HG03571 (cell line): ENCODE measurements at regions not wholly inside any gene's neighbourhood (a gene's known extent, or its start where the extent isn't known, plus 50 kb on each side); places are given as distances from the start of the nearest gene placed in this dataset.

ENCODE experiments used
- ATAC-seq: cut with Tn5 transposase; IDR thresholded peaks from one replicate; pipeline ENCODE4 v1.9.1; 2021; ENCODE audit not compliant: unreplicated experiment

GRCh38 chr16:51691109-51691508, 540.0 kb upstream of the SALL1 start:
- no peak for ATAC-seq

DNA sequence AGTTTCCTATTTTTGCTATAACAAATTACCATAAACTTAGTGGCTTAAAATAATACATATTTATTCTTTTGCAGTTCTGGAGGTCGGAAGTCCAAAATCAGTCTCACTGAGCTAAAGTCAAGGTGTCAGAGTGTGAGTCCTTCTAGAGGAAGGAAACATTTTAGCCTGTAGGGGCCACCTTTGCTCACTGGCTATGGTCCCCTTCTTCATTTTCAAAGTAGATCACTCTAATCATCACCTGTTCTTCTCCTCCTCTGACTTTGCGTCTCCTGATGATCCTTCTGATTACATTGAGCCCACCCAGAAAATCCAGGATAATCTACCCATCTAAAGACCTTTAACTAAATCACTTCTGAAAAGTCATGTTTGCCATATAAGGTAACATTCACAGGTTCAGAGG, 534.4 kb upstream of the SALL1 start:
- ATAC-seq = no peak

DNA sequence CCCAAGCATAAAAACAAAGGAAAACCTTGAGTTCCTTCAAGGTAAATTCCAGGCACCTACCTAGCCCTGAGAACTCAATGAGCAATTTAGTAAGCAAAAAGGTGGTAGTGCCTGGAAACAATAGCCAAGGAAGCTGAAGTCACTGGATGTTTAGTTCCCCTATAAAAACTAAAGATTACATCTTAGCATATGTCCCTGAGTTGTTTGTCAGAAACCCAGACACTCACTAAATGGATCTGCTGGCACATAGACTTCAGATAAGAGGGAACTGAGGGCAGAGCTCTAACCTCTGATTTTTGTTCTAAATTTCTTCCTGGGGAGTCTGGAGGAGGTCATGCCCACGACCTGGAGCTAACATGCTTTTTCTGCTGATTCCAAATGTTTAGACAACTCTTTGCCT, 532.8 kb upstream of the SALL1 start:
- ATAC-seq = no peak

GRCh38 chr16:51682905-51683304, 531.8 kb upstream of the SALL1 start:
- no peak for ATAC-seq

DNA sequence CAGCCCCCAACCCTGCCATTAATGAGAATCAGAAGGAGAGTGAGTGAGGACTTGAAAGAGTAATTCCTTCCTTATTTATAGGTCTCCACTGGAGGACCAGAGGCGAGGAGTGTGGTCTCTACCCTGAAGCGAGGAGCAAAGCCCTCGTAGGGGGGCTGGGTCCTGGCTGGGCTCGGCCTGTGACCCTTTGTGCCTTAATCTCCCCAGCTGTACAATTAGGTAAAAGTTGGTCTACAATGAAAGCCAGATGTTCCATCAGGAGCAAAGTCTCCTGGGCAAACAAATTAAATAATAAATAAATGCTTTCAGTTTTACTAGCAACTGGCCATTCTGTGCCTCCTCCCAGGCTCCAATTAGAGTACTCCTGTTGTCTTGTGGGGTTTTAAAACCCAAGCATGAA, 523.5 kb upstream of the SALL1 start:
- ATAC-seq = no peak

DNA sequence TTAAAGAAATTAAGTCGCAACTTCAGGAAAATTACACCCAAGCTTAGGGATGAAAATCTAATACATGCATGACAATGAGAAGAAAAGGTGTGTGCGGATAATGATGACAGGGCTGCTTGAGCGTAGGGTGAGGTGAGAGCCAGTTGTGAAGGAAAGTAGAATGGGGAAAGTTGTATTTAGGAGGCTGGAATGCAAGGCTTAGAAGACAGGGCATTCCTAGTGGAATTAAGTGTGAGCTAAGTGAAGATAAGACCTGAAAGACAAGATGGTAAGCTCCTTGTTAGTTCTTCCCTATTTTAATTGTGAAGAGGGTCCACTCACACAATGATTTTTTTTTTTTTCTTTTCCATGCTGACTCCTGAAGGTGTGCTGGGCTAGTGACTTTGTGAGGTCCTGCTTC, 519.5 kb upstream of the SALL1 start:
- no peak for ATAC-seq

DNA sequence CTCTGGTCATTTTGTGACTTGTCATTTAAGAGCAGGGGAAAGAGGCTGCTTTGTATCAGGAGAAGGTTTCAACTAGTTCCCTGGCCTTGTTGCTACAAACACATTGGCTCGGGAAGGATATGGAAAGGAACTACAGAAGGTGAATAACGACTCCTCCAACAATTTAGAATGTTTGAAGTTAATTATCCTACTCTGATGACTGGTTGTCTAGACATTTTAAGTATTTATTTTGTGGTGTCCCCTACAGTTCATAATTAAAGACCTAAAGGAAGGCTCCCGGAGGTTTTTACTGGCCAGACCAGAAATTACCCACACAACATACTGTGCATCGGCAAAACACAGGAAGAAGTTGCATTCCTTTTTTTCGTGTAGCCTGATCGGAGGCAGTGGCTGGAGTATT, 515.8 kb upstream of the SALL1 start:
- ATAC-seq = no peak

DNA sequence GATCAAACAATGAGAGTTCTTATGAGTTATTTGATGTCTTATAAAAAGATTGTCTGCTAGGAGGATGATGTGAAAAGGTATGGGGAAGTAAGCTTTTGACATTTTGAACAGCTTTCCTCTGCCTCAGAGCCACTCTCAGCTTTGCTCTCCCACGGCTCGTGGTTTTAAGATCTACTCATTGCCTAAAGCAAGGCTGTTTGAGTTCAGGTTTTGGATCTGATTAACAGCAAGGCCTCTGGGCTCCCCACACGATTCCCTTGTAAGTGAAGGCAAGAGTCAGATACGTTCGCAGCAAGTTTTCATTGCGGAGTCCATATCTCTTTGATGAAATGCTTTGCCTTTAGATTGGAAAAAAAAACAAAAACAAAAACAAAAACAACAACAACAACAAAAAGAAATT, 515.0 kb upstream of the SALL1 start:
- no peak for ATAC-seq

- ATAC-seq = no peak
Measured at GRCh38 chr16:51665436-51665998, 514.4 kb upstream of the SALL1 start.

GRCh38 chr16:51658531-51658930, 507.5 kb upstream of the SALL1 start:
- no peak for ATAC-seq

GRCh38 chr16:51657848-51658247, 506.8 kb upstream of the SALL1 start:
- no peak for ATAC-seq

DNA sequence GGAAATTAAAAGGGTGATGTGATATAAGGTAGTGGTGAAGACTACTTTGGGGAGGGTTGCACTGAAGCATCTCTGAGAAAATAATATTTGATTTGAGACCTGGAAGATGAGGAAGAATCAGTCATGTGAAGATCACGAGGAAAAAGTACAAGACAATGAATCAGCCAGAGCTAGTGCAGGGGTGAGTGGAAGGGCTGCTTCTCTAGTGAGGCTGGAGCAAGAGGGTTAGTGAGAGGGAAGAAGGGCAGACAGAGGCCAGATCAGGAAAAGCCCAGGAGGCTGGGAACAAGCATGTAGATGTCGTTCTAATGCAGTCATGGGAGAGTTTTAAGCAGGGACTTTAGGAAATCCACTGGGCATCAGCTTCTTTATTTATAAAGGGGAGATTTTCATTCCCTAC, 504.2 kb upstream of the SALL1 start:
- ATAC-seq = no peak

DNA sequence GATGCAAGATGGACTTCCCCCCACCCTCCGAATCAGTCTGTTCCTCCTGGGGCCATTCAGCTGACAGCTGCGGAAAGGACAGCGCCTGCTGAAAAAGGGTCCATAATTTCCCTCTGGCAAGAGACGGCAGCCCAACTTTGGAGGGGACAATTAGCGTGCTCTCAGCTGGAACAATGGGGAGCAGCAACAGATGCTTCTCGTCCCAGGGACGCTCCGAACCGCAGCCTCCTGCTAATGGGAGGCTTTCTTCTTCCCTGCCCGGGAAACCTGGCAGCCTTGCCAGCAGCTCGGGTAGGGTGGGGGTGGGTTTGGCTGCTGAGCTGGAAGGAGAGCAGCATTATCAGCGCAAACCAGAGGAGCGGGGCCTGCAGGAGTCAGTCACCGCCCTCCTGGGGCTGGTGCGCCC, 500.0 kb upstream of the SALL1 start:
- ATAC-seq = no peak

DNA sequence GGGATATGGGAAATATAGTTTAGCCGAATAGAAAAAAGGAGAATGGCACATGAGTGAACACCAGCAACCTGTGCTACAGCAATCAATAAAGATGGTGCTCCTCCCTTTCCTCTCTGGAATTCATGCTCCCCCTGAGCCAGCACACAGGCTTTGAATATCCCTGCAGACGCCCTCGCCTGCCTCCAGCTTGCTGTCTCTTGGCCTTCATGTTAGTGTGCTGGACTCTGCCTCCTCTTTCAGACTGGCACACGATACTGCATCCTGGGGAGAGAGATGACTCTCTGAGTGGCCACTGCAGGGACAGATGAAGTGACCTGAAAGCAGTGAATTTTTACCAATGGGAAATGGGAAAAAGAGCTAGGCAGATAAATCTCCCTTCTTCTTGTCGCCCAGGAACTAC, 498.6 kb upstream of the SALL1 start:
- no peak for ATAC-seq

DNA sequence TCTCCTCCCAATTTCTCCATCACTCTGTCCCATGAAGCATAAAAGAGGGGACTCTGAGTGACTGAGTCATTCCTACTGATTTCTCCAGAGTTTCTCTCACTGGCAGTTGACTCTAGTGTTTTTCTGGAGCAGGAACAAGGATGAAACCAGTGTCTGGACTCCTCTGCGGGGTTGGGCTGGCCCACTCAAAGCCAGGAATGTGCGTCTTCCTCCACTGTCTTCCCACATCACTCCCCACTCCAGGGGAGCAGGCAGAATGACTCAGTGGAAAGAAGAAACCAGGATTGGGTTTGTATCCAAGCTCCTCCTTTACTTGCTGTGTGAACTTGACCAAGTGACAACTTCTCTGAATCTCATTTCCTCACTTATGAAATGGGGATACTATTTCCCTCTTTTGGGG, 497.5 kb upstream of the SALL1 start:
- no peak for ATAC-seq

DNA sequence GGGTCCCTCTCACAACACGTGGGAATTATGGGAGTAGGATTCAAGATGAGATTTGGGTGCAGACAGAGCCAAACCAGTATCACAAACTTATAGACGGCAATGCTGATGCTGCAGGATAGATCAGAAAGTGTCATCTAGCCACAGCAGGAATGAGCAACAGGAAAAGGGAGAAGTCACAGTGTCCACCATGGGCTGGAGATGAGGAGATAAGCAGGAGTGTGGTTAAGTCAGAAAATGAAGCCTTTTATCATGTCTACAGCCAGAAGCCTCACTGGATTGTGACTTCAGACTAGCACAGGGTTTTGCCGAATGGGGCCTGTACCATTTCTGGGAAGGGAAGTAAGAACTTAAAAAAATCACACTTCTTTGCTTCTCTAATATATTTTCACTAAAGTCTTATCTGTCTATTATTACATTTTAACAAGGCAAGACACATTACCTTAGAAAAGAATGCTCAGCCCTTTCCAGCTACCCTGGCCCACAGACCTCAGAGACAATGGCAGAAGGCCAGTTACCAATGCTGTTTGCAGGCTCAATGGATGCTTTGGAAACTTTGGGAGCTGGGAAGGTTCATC, 490.2 kb upstream of the SALL1 start:
- ATAC-seq = no peak

DNA sequence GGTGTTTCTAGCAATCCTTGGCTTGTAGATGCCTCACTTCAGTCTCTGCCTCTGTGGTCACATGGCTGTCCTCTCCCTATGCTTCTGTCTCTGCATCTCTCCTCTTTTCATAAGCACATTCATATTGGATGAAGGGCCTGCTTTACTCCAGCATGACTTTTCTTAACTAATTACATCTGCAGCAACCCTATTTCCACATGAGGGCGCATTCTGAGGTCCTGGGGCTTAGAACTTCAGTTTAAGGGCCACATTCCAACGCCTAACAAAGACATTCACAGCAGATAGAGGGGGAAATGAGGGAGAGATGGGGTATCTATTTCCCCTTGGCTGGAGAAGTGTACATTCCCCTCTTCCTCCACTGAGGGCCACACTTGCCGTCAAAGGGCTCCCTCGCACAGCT, 489.1 kb upstream of the SALL1 start:
- ATAC-seq = no peak

- ATAC-seq = no peak
Measured at GRCh38 chr16:51638339-51639135, 487.5 kb upstream of the SALL1 start.

DNA sequence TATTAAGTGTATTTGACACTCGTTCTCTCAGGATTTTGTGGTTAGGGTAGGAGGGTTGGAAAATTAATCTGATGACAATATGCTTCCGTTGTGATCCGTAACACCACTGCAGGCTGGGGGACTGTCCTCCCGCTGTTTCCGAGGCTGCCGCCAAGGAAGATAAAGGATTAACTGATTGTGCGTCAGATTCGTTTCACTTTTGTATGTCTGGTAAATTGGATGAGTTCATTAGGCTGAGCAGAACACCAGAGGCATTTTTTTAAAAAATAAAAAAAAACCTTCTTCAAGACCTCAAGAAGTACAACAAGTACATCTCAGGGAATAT, 486.7 kb upstream of the SALL1 start:
- no peak for ATAC-seq

GRCh38 chr16:51636920-51637769, 486.1 kb upstream of the SALL1 start:
- no peak for ATAC-seq

- no peak for ATAC-seq
Measured at GRCh38 chr16:51635181-51635580, 484.1 kb upstream of the SALL1 start.

- no peak for ATAC-seq
Measured at GRCh38 chr16:51630076-51630475, 479.0 kb upstream of the SALL1 start.
